ENCODE measurements at regions not wholly inside any gene's neighbourhood (a gene's known extent, or its start where the extent isn't known, plus 50 kb on each side); places are given as distances from the start of the nearest gene placed in this dataset.

GRCh38 chr7:86013662-86014061, 630.0 kb upstream of the GRM3 start:
- Histone ChIP-seq H3K4me1 (no peaks in the 10 kb centered on the region), H3K27me3 (ENCODE audit: insufficient read depth in 3 of 3, low read length in 2 of 3) (no peaks in the 10 kb centered on the region), H3K9me3 (no peaks in the 10 kb centered on the region), H3K4me3 (no peak overlapping the region), H3K27ac (no peak overlapping the region), H3K36me3 (ENCODE audit: insufficient read depth in 1 of 2, low read depth in 1 of 2) (no peaks in the 10 kb centered on the region)
- DNase-seq (no peak), ATAC-seq (no peak)
- TF ChIP-seq CTCF (IDR thresholded peaks at IDR 0.05), result no peak
- intact Hi-C loops (cut with DNase I), result no loop called here

- H3K4me3 ChIP-seq, result no peak overlapping the region
- no peaks in the 10 kb centered on the region for H3K9me3 ChIP-seq
- H3K36me3 ChIP-seq (ENCODE audit: insufficient read depth in 1 of 2, low read depth in 1 of 2), result no peaks in the 10 kb centered on the region
- intact Hi-C loops (cut with DNase I), result no loop called here
- H3K27me3 ChIP-seq (ENCODE audit: insufficient read depth in 3 of 3, low read length in 2 of 3), result no peaks in the 10 kb centered on the region
- ATAC-seq, result no peak
- no peak for TF ChIP-seq CTCF (IDR thresholded peaks at IDR 0.05)
- H3K4me1 ChIP-seq, result no peaks in the 10 kb centered on the region
- no peak overlapping the region for H3K27ac ChIP-seq
- no peak for DNase-seq
These were observed 630.7 kb upstream of the GRM3 start for GRCh38 chr7:86012971-86013370.

- no peak overlapping the region for H3K27ac ChIP-seq
- ATAC-seq (no peak), DNase-seq (no peak)
- H3K27me3 ChIP-seq (ENCODE audit: insufficient read depth in 3 of 3, low read length in 2 of 3), result no peaks in the 10 kb centered on the region
- no peaks in the 10 kb centered on the region for H3K9me3 ChIP-seq
- no peak overlapping the region for H3K4me3 ChIP-seq
- WGBS, 3 donors, result 54 to 57% (median 56%) methylated on average over 3 of the region's 3 CpGs
- TF ChIP-seq CTCF (IDR thresholded peaks at IDR 0.05), result no peak
- H3K4me1 ChIP-seq, result no peaks in the 10 kb centered on the region
- H3K36me3 ChIP-seq (ENCODE audit: insufficient read depth in 1 of 2, low read depth in 1 of 2), result no peaks in the 10 kb centered on the region
- intact Hi-C loops (cut with DNase I), result no loop called here
These were observed 634.8 kb upstream of the GRM3 start for GRCh38 chr7:86008898-86009297.

GRCh38 chr7:86006909-86007308, 636.8 kb upstream of the GRM3 start:
- intact Hi-C loops (cut with DNase I), result no loop called here
- DNase-seq (no peak), ATAC-seq (no peak)
- H3K4me1 ChIP-seq, result no peaks in the 10 kb centered on the region
- no peak overlapping the region for H3K27ac ChIP-seq
- no peak for TF ChIP-seq CTCF (IDR thresholded peaks at IDR 0.05)
- H3K27me3 ChIP-seq (ENCODE audit: insufficient read depth in 3 of 3, low read length in 2 of 3), result no peaks in the 10 kb centered on the region
- peaks cover 8% of the 10 kb centered on the region for H3K9me3 ChIP-seq
- no peak overlapping the region for H3K4me3 ChIP-seq
- H3K36me3 ChIP-seq (ENCODE audit: insufficient read depth in 1 of 2, low read depth in 1 of 2), result no peaks in the 10 kb centered on the region
- 49 to 70% (median 54%) methylated on average over 2 of the region's 2 CpGs for WGBS, 3 donors

- intact Hi-C loops (cut with DNase I), result no loop called here
- ATAC-seq, result no peak
These were observed 640.9 kb upstream of the GRM3 start for GRCh38 chr7:86002858-86003257.

More at GRCh38 chr7:86002858-86003257, 640.9 kb upstream of the GRM3 start:
- no peak for DNase-seq
- H3K4me1 ChIP-seq, result no peaks in the 10 kb centered on the region
- no peaks in the 10 kb centered on the region for H3K27me3 ChIP-seq (ENCODE audit: insufficient read depth in 3 of 3, low read length in 2 of 3)
- H3K9me3 ChIP-seq, result peaks cover 12% of the 10 kb centered on the region
- TF ChIP-seq CTCF (IDR thresholded peaks at IDR 0.05), result no peak
- H3K4me3 ChIP-seq, result no peak overlapping the region
- no peak overlapping the region for H3K27ac ChIP-seq
- no peaks in the 10 kb centered on the region for H3K36me3 ChIP-seq (ENCODE audit: insufficient read depth in 1 of 2, low read depth in 1 of 2)

Measured in psoas muscle (tissue), 7 donors.